ENCODE measurements at regions not wholly inside any gene's neighbourhood (a gene's known extent, or its start where the extent isn't known, plus 50 kb on each side); places are given as distances from the start of the nearest gene placed in this dataset.

DNA sequence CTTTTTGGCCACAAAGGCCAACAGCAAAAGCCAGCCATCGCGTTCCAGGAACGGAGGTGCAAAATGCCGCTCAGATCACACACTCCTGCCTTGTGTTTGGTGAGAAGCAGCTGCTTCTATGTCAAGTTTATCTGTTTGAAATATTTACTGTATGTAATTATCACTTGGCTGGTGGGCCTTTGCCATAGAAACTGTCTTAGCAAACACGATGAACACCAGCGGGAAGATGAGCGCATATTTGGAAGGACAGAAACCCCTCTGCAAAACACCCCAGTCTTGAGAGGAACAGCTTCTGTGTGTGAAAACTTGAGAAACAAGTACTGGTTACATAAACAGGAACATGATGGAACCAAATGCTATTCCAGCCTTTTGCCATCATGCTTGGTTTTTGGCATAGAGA, 59.7 kb downstream of the SCG2 start:
- no peak for TF ChIP-seq EZH2 (IDR thresholded peaks at IDR 0.05; ENCODE audit: insufficient read depth, low read length)
- TF ChIP-seq, protein P1, sequence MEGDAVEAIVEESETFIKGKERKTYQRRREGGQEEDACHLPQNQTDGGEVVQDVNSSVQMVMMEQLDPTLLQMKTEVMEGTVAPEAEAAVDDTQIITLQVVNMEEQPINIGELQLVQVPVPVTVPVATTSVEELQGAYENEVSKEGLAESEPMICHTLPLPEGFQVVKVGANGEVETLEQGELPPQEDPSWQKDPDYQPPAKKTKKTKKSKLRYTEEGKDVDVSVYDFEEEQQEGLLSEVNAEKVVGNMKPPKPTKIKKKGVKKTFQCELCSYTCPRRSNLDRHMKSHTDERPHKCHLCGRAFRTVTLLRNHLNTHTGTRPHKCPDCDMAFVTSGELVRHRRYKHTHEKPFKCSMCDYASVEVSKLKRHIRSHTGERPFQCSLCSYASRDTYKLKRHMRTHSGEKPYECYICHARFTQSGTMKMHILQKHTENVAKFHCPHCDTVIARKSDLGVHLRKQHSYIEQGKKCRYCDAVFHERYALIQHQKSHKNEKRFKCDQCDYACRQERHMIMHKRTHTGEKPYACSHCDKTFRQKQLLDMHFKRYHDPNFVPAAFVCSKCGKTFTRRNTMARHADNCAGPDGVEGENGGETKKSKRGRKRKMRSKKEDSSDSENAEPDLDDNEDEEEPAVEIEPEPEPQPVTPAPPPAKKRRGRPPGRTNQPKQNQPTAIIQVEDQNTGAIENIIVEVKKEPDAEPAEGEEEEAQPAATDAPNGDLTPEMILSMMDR (IDR thresholded peaks at IDR 0.05; ENCODE audit: insufficient read depth, low read depth, low read length) = no peak
